Liver (tissue), 8 donors: ENCODE measurements at regions not wholly inside any gene's neighbourhood (a gene's known extent, or its start where the extent isn't known, plus 50 kb on each side); places are given as distances from the start of the nearest gene placed in this dataset.

Experiments used
- DNase-seq: peaks from one replicate; pipeline ENCODE4 v3.0.0-alpha.2; 2017; ENCODE audit warnings: low spot score
- H3K27ac ChIP-seq, 2 donors: one replicate each; pipeline ENCODE4 v1.7.0; 2013; ENCODE audit warnings: inconsistent platforms in 2 of 2, low read length in 2 of 2, control low read depth in 1 of 2, low read depth in 1 of 2, mild to moderate bottlenecking in 1 of 2
- H3K27me3 ChIP-seq, 4 donors: one replicate each; pipeline versions ENCODE4 v1.6.1 to v1.7.0; 2013; ENCODE audit warnings: low read length in 3 of 4, inconsistent platforms in 1 of 4, mild to moderate bottlenecking in 1 of 4, moderate library complexity in 1 of 4; ENCODE audit not compliant: control insufficient read depth in 4 of 4, insufficient read depth in 4 of 4
- H3K36me3 ChIP-seq, 4 donors: one replicate each; pipeline versions ENCODE4 v1.6.1 to v1.7.0; 2013; ENCODE audit warnings: low read length in 3 of 4, mild to moderate bottlenecking in 3 of 4, low read depth in 1 of 4, moderate library complexity in 1 of 4; ENCODE audit not compliant: control insufficient read depth in 4 of 4, insufficient read depth in 3 of 4
- H3K4me1 ChIP-seq, 4 donors: one replicate each; pipeline versions ENCODE4 v1.6.1 to v1.7.0; 2013; ENCODE audit warnings: low read length in 3 of 4, mild to moderate bottlenecking in 3 of 4, moderate library complexity in 1 of 4; ENCODE audit not compliant: control insufficient read depth in 4 of 4, insufficient read depth in 4 of 4
- H3K4me3 ChIP-seq, 3 donors: one replicate each; pipeline versions ENCODE4 v1.6.1 to v1.7.0; 2013; ENCODE audit warnings: low read length in 3 of 3, control low read depth in 1 of 3, low read depth in 1 of 3, mild to moderate bottlenecking in 1 of 3
- H3K9ac ChIP-seq, 2 donors: one replicate each; pipeline ENCODE4 v1.7.0; 2013; ENCODE audit warnings: low read length in 2 of 2, mild to moderate bottlenecking in 2 of 2, moderate library complexity in 2 of 2, control low read depth in 1 of 2, low read depth in 1 of 2
- H3K9me3 ChIP-seq, 4 donors: one replicate each; pipeline versions ENCODE4 v1.6.1 to v1.7.0; 2013; ENCODE audit warnings: low read length in 3 of 4; ENCODE audit not compliant: control insufficient read depth in 4 of 4
- ATF3 ChIP-seq: IDR thresholded peaks from 2 replicates; pipeline ENCODE4 v1.6.1; 2016; ENCODE audit warnings: antibody characterized with exemption
- CTCF ChIP-seq: fragments of 150-350 bp; IDR thresholded peaks from 2 replicates; pipeline ENCODE4 v1.5.1; 2017; ENCODE audit warnings: improper control_type of control experiment, low read depth, low read length; ENCODE audit not compliant: missing input control
- EGR1 ChIP-seq, 2 donors: IDR thresholded peaks; 2 replicates each; pipeline ENCODE4 v1.6.1; 2016 to 2018; ENCODE audit warnings: antibody characterized with exemption in 2 of 2, low read depth in 2 of 2
- FOXA1 ChIP-seq: IDR thresholded peaks from 2 replicates; pipeline ENCODE4 v1.6.1; 2016; ENCODE audit warnings: antibody characterized with exemption
- FOXA2 ChIP-seq: IDR thresholded peaks from 2 replicates; pipeline ENCODE4 v1.6.1; 2016; ENCODE audit warnings: antibody characterized with exemption
- GABPA ChIP-seq, 2 donors: IDR thresholded peaks in 1 of 2; conservative IDR thresholded peaks in 1 of 2; 2 replicates each; pipeline ENCODE4 v1.6.1; 2016; ENCODE audit warnings: antibody characterized with exemption in 2 of 2, mild to moderate bottlenecking in 1 of 2, moderate library complexity in 1 of 2
- HNF4A ChIP-seq, 2 donors: conservative IDR thresholded peaks; 2 replicates each; pipeline ENCODE4 v1.6.1; 2016; ENCODE audit warnings: antibody characterized with exemption in 2 of 2, mild to moderate bottlenecking in 2 of 2
- HNF4G ChIP-seq: IDR thresholded peaks from 2 replicates; pipeline ENCODE4 v1.6.1; 2016; ENCODE audit warnings: antibody characterized with exemption
- JUND ChIP-seq, 2 donors: IDR thresholded peaks; 2 replicates each; pipeline ENCODE4 v1.6.1; 2016; ENCODE audit warnings: antibody characterized with exemption in 2 of 2
- NR2F2 ChIP-seq: IDR thresholded peaks from 2 replicates; pipeline ENCODE4 v1.6.1; 2016; ENCODE audit warnings: antibody characterized with exemption
- RAD21 ChIP-seq, 2 donors: IDR thresholded peaks; 2 replicates each; pipeline ENCODE4 v1.6.1; 2016; ENCODE audit warnings: antibody characterized with exemption in 2 of 2, mild to moderate bottlenecking in 2 of 2
- REST ChIP-seq: IDR thresholded peaks from 2 replicates; pipeline ENCODE4 v1.6.1; 2016; ENCODE audit warnings: antibody characterized with exemption, mild to moderate bottlenecking
- RXRA ChIP-seq, 2 donors: IDR thresholded peaks; 2 replicates each; pipeline ENCODE4 v1.6.1; 2017 to 2018; ENCODE audit warnings: antibody characterized with exemption in 2 of 2, mild to moderate bottlenecking in 1 of 2
- SP1 ChIP-seq: IDR thresholded peaks from 2 replicates; pipeline ENCODE4 v1.6.1; 2018; ENCODE audit warnings: antibody characterized with exemption, mild to moderate bottlenecking
- TAF1 ChIP-seq: conservative IDR thresholded peaks from 2 replicates; pipeline ENCODE4 v1.6.1; 2016; ENCODE audit warnings: antibody characterized with exemption, mild to moderate bottlenecking
- YY1 ChIP-seq: IDR thresholded peaks from 2 replicates; pipeline ENCODE4 v1.6.1; 2016; ENCODE audit warnings: antibody characterized with exemption, mild to moderate bottlenecking
- ZBTB33 ChIP-seq: IDR thresholded peaks from 2 replicates; pipeline ENCODE4 v1.6.1; 2016; ENCODE audit warnings: antibody characterized with exemption
- WGBS: extraction: QIAGEN DNeasy Blood & Tissue Kit; methylation state at CpG from one replicate; pipeline ENCODE4 v1.1.7; 2013; 5-methylcytosine and 5-hydroxymethylcytosine counted together
- donor health status: healthy.
- donor health status: healthy.
- donor health status: healthy.
- donor health status: healthy.
- donor health status: healthy.

- Histone ChIP-seq H3K27me3 (no peaks in the 10 kb centered on the region), H3K4me1 (no peaks in the 10 kb centered on the region), H3K9ac (no peak overlapping the region), H3K36me3 (no peaks in the 10 kb centered on the region), H3K9me3 (no peaks in the 10 kb centered on the region), H3K4me3 (no peak overlapping the region), H3K27ac (no peak overlapping the region)
- TF ChIP-seq HNF4G, result no peak
- no peak for TF ChIP-seq HNF4A (conservative IDR thresholded peaks at IDR 0.05)
- no peak for TF ChIP-seq YY1
- no peak for TF ChIP-seq GABPA (IDR thresholded peaks at IDR 0.05 in 1 of 2, conservative IDR thresholded peaks at IDR 0.05 in 1 of 2)
- no peak for TF ChIP-seq RAD21 (IDR thresholded peaks at IDR 0.05)
- TF ChIP-seq TAF1, result no peak
- no peak for TF ChIP-seq CTCF
- no peak for TF ChIP-seq ZBTB33
- TF ChIP-seq RXRA (IDR thresholded peaks at IDR 0.05), result no peak
- no peak for TF ChIP-seq SP1
- no peak for DNase-seq
- WGBS, result 63% methylated on average over 4 of the region's 4 CpGs
These were observed 1039.2 kb upstream of the PABPC4L start for GRCh38 chr4:135240796-135241195.

GRCh38 chr4:135239964-135240363 lies 1038.4 kb upstream of the PABPC4L start:
- no peaks in the 10 kb centered on the region for H3K9me3 ChIP-seq
- H3K9ac ChIP-seq, result no peak overlapping the region
- WGBS, result 43% methylated on average over 4 of the region's 4 CpGs
- no peaks in the 10 kb centered on the region for H3K27me3 ChIP-seq
- no peaks in the 10 kb centered on the region for H3K36me3 ChIP-seq
- H3K4me3 ChIP-seq, result no peak overlapping the region
- no peak for DNase-seq
- no peak overlapping the region for H3K27ac ChIP-seq
- TF ChIP-seq SP1 (no peak), NR2F2 (no peak), ATF3 (no peak), YY1 (no peak), TAF1 (no peak), REST (no peak), HNF4A (conservative IDR thresholded peaks at IDR 0.05) (no peak), CTCF (no peak), JUND (IDR thresholded peaks at IDR 0.05) (no peak), RAD21 (IDR thresholded peaks at IDR 0.05) (no peak), ZBTB33 (no peak), EGR1 (IDR thresholded peaks at IDR 0.05; ENCODE audit: low read depth in 2 of 2) (no peak), FOXA1 (no peak), FOXA2 (no peak)
- H3K4me1 ChIP-seq, result no peaks in the 10 kb centered on the region
